GM18517 (cell line): ENCODE measurements at regions not wholly inside any gene's neighbourhood (a gene's known extent, or its start where the extent isn't known, plus 50 kb on each side); places are given as distances from the start of the nearest gene placed in this dataset.

Experiments used
- ATAC-seq: cut with Tn5 transposase; IDR thresholded peaks from one replicate; pipeline ENCODE4 v1.9.1; 2021; ENCODE audit warnings: mild to moderate bottlenecking, moderate library complexity; ENCODE audit not compliant: unreplicated experiment

DNA sequence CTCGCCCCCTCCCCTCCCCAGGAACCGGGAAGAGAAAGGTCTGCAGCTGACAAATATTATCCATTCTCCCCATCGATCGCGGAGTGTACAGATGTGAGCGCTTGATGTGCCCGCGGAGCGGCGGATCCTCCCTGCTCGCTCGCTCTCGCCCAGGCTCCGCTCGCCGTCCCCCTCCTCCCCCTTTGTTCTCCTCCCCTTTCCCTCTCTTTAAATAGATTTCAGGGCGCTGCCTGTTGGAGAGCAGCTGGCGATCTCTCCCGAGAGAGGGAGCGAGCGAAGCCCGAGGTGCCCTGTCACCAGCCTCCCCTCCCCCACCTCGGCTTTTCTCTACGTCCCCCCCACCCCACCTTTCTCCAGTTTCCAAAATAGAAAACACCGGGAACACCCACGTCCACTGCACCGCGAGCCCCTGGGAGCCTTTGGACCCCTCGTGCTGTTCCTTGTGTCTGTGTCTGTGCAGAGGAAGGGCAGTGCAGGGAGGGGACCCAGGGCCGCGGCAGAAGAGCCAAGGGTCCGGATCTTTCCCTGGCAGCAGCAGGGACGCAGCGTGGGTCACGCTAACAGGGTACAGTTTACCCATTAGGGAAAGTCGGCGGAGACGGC, 56.6 kb upstream of the BCOR start:
- no peak for ATAC-seq

DNA sequence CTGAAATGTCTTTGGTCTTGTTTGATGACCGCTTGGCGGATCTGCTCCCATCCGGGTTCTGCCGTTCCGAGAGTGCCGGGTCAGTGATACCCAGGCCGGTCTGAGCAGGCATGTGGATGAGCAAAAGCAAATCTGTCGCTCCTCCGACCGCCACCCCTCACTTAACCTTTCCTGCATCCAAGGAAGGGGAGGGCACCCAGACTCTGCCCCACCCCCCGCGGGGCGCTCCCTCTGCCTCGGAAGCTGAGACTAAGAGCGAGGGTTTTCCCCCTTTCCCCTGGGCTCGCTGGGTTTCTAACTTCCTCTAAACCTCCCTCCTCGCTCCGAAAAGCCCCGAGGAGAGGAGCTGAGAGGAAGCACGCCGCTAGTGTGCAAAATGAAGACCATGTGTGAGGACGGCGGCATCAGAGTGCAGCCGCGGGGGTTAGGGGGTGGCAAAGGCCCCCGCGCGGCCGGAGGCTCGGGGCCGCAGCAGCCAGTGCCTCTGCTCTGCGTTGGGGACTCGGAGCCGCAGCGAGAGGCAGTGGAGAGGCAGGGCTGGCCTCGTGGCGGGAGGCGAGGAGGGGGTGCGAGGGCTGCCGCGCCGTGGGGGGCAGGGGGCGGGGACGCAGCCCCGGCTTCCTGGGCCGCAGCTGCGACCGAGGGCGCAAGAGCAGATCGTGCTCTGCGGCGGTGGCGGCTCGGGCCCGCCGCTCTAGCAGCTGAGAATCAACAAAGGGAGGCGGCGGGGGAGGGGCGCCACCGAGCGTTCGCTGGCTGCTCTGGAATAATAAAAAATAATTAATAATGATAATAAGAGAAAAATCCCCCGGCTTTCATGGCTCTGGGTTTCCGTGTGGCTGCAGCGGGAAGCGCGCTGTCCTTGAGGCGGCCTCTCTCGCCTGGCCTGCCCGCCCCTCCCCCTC, 55.8 kb upstream of the BCOR start:
- ATAC-seq: peak; percentile 44

DNA sequence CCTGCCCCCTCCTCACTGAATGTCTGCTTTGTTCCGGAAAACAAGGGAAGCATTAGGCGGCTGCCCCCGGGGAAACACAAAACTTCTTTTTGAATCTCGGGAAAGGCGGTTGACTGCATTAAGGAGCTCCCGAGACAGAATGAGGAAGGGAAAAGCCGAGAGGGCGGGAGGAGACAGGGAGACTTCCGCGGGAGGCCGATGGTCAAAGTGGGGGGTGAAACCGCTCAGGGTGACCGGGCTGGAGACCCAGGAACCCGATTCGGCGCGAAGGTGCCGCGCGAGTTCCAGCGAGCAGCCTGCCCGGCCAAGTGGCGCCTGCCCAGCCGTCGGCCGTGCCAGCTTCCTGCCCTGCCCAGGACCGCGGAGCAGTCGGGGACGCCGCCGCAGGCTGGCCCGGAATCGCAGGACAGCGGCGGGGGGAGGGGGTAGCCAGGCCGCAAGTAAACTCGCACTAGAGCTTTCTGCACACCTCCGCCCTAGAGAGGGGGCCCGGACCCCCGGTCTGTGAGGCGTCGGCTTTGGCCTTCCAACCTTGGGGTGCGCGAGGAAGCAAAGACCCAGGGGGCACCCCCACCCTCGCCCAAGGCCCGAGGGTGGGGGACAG, 55.1 kb upstream of the BCOR start:
- no peak for ATAC-seq

DNA sequence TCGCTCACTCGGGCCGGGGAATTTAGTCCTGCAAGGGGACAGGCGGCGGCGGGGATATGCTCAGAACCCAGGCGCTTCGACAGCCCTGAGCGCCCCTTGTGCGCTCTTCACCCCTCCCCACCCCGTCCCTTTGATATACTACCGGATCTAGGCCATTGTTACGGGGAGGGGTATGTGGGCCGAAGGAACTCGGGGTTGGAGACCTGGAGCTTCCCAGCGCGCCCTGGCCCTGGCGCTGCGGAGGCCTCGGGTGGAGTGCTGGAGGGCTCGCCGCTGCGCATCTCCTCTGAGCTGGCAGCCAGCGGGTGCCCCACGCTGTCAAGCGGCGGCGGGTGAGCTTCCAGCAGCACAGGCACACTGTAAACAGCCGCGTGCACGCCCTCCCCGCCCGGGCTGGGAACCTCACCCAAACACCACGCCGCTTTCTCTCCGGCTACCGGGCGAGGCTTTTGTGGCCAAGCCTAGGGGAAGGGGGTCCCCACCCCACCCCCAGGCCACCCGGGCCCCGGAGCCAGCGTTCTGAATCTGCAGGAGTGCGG, 54.5 kb upstream of the BCOR start:
- no peak for ATAC-seq

DNA sequence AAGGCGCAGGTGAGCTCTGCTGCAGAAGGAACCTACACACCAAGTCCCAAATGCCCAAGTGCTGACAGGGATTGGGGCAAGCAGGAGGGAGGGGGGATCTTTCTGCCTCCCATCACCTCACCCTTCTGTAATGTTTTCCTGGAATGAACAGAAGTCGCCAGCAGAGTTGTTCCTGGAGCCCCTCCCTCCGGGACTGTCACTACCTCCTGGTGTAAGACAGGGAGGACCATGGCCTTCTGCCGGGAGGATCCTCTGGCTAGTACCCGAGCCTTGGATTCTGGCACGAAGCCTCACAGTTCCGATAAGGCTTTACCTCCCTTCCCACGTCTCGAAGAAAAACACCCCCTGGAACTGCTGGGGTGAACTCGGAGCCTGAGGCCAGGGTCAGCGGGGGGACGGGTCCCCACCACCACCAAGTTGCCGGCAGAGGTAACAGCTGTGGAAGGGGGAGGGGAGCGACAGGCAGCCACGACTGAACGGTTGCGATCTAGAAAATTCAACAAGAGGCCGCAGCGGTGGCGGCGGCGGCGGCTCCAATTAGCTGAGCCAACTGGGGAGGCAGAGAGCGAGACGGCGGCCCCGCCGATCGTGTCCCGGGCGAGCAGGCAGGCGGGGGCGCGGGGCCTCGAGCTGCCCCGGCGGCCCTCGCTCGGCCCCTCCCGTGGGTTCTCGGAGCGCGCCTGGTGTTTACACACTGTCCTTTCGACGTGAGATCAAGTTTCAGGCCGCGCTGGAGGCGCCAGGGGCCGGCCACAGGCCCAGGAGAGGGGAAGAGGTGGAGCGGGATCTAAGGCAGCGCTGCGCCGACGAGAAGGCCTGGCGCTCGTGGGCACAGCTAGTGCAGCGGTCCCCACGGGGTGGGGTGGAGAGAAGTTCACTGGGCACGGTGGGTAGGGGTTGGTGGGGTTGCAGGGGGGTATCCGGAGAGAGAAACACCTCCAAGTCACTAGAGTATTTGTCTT, 53.7 kb upstream of the BCOR start:
- no peak for ATAC-seq

DNA sequence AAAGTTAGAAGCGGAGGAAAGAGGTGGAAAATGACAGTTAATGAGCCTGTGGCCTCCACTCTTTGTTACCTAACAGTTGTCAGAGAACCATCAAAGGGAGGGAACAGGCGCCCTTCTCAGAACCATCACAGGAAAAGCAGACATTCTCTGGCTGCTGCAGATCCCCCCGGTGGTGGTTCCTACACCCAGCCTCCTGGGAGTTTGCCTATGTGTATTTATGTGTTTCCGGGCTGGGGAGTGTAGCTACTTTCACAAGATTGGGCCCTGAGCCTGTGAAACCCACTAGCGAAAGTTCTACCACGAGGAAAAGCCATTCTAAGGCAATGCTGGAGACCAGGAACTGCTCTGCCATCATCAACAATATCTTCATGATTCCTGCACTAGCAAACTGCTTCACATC, 52.7 kb upstream of the BCOR start:
- no peak for ATAC-seq

DNA sequence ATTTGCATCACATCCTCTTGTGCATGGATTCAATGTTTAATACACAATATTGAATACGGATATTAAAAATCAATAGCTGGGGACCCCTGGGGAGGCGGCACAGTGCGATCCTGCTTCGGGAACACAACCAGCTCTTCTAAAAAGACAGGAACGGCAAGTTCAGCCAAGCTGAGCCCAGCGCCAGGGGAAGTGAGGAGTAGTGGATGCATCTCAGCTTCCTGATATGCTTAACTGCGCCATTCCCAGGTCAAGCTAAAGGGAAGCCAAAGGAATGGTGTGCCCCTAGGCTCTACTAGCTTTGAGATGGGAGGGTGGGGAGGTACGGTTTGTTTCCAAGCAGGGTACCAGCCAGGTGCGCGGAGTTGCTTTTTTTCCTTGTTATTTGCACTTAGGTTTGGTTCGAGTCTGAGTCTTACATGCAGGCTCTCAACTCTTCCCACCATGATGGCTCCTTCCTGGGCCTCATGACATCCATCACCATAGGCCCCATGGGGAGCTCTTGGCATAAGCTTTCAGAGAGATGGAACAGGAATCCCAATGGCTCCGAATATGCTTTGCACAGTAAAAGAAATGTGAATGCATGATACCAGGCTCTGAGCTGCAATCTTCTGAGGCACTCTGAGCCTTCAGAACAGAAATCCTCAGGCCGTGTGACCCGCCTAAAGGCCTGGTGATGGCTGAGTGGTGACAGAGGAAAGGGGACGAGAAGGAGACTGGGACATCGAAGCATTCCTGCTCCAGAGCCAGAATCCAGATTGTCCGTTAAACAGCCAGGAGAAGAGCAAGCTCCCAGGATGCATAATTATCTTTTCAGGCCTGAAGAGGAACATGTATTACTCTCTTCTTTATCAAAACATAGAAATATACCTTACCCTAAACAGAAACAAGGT, 51.8 kb upstream of the BCOR start:
- no peak for ATAC-seq

DNA sequence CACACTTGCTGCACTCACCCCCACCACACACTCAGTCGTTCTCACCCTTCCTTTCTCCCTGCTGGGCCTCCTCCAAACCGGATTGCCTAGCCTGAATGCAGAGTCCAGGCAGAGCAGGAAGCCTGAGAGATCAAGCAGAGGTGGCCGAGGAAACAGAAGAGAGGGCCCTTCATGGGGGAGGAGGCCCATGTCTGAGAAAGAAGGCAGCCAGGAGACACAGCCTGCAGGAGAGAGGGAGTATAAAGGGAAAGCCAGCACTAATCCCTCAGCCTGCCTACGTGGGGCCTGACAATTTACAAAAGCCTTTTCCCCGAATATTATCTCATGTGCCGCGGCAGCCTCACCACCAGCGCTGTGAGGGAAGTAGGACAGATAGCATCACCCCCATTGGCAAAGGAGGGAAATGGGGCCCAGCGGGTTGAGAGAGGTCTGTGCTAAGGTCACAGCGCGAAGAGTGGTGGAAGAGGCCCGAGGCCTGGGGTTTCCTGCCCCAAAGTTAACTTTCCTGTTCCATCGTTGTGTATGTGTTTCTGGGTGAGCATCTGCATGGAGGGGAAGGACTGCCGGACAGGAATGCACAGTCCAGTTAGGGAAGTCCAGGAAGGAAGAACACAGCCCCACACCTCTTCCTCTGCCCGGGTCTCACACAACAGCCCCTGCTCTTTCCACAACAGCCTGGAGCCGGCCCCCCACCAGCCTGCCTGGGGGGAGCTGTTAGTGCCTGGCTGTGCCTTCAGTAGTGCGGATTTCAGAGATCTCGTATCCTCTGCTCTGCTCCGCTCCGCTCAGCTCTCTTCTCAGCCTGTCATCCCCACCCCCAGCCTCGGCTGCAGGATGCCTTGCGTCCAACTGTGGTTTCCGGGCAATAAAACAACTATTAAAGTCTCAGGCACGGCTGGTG, 50.9 kb upstream of the BCOR start:
- no peak for ATAC-seq

DNA sequence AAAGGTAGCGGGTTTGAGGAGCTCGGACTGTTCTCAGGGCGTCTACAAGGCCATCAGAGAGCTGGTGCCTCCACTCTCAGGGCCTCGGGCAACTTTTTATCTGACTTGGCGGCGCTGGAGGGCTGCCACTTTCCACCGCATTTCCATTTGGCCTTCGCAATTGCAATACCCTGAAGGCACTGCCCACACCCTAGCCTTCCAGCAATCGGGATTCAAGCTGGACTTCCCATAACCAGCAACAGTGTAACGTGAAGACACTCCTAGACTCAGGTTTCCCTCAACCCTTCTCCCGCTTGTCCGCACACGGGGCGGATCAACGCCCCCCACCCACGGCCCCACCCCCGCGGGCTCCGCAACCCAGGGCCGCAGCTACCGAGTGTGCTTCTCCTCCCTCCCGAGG, 50.2 kb upstream of the BCOR start:
- ATAC-seq: no peak
